Kidney epithelial cell (primary cell): ENCODE measurements at regions not wholly inside any gene's neighbourhood (a gene's known extent, or its start where the extent isn't known, plus 50 kb on each side); places are given as distances from the start of the nearest gene placed in this dataset.
A peak's percentile ranks its signal among the peaks of the same experiment; 100 is the strongest.

ENCODE experiments used
- DNase-seq: peaks from one replicate; pipeline ENCODE4 v3.0.0-alpha.2; 2010; ENCODE audit warnings: low read depth
- H3K27me3 ChIP-seq: 2 replicates; pipeline ENCODE4 v1.6.0; 2011; ENCODE audit warnings: low read length; ENCODE audit not compliant: control insufficient read depth, insufficient read depth
- H3K36me3 ChIP-seq: 2 replicates; pipeline ENCODE4 v1.5.1; 2011; ENCODE audit warnings: low read length; ENCODE audit not compliant: control insufficient read depth, insufficient read depth
- H3K4me3 ChIP-seq: 2 replicates; pipeline ENCODE4 v1.5.1; 2011; ENCODE audit warnings: low read depth, mild to moderate bottlenecking, control low read depth, low read length
- CTCF ChIP-seq: IDR thresholded peaks from 2 replicates; pipeline ENCODE4 v1.5.1; 2011; ENCODE audit warnings: mild to moderate bottlenecking, moderate library complexity, low read length, control low read depth, inconsistent platforms; ENCODE audit not compliant: insufficient read depth, poor library complexity, severe bottlenecking

GRCh38 chr10:76779796-76780301, 857.8 kb downstream of the KCNMA1 start:
- DNase-seq, result no peak
- peaks cover 3% of the 10 kb centered on the region for H3K27me3 ChIP-seq
- no peak for TF ChIP-seq CTCF

GRCh38 chr10:76778914-76779795, 858.5 kb downstream of the KCNMA1 start:
- Histone ChIP-seq H3K36me3 (no peaks in the 10 kb centered on the region), H3K4me3 (no peak overlapping the region), H3K27me3 (peaks cover 3% of the 10 kb centered on the region)
- TF ChIP-seq CTCF, result no peak
- peak; percentile 9 for DNase-seq

More at GRCh38 chr10:76779796-76780301, 857.8 kb downstream of the KCNMA1 start:
- Histone ChIP-seq H3K36me3 (no peaks in the 10 kb centered on the region), H3K4me3 (no peak overlapping the region)

GRCh38 chr10:76774987-76775603, 862.5 kb downstream of the KCNMA1 start:
- Histone ChIP-seq H3K27me3 (peaks cover 3% of the 10 kb centered on the region), H3K4me3 (no peak overlapping the region), H3K36me3 (no peaks in the 10 kb centered on the region)
- TF ChIP-seq CTCF, result no peak
- DNase-seq, result no peak

- DNase-seq, result no peak
- TF ChIP-seq CTCF, result no peak
- Histone ChIP-seq H3K36me3 (no peaks in the 10 kb centered on the region), H3K27me3 (no peaks in the 10 kb centered on the region), H3K4me3 (no peak overlapping the region)
Observed at GRCh38 chr10:76769582-76769981, 868.0 kb downstream of the KCNMA1 start.

- DNase-seq, result no peak
- no peaks in the 10 kb centered on the region for H3K27me3 ChIP-seq
- H3K36me3 ChIP-seq, result no peaks in the 10 kb centered on the region
- TF ChIP-seq CTCF, result no peak
- H3K4me3 ChIP-seq, result no peak overlapping the region
Observed at GRCh38 chr10:76769161-76769560, 868.4 kb downstream of the KCNMA1 start.
